ENCODE measurements at regions not wholly inside any gene's neighbourhood (a gene's known extent, or its start where the extent isn't known, plus 50 kb on each side); places are given as distances from the start of the nearest gene placed in this dataset.
A peak's percentile ranks its signal among the peaks of the same experiment; 100 is the strongest.

DNA sequence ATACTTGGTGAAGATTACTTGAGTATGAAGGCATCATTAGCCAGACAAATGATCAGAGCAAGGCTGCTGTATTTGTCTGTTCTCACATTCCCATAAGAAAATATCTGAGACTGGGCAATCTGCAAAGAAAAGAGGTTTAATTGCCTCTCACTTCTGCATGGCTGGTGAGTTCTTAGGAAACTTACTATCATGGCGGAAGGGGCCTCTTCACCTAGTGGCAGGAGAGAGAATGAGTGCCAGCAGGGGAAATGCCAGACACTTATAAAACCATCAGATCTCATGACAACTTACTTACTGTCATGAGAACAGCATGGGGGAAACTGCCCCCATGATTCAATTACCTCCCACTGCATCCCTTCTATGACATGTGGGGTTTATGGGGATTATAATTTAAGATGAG, 452.3 kb downstream of the GALR1 start:
- Histone ChIP-seq H3K27ac (ENCODE audit: low read length) (no peak overlapping the region), H3K36me3 (replicated peaks; ENCODE audit: low read depth, low read length) (no peaks in the 10 kb centered on the region), H3K27me3 (ENCODE audit: low read depth, low read length) (no peaks in the 10 kb centered on the region), H4K20me1 (ENCODE audit: insufficient read depth, low read length) (no peaks in the 10 kb centered on the region), H3K4me3 (ENCODE audit: low read length) (no peak overlapping the region), H3K9me3 (ENCODE audit: insufficient read depth, low read length) (no peaks in the 10 kb centered on the region), H3K9ac (ENCODE audit: low read length) (no peak overlapping the region), H3K79me2 (ENCODE audit: low read length) (no peaks in the 10 kb centered on the region), H3K4me2 (ENCODE audit: low read length) (no peak overlapping the region), H3K4me1 (ENCODE audit: low read length) (no peaks in the 10 kb centered on the region), H2AFZ (ENCODE audit: low read depth, low read length) (no peak overlapping the region)
- TF ChIP-seq, protein P1, sequence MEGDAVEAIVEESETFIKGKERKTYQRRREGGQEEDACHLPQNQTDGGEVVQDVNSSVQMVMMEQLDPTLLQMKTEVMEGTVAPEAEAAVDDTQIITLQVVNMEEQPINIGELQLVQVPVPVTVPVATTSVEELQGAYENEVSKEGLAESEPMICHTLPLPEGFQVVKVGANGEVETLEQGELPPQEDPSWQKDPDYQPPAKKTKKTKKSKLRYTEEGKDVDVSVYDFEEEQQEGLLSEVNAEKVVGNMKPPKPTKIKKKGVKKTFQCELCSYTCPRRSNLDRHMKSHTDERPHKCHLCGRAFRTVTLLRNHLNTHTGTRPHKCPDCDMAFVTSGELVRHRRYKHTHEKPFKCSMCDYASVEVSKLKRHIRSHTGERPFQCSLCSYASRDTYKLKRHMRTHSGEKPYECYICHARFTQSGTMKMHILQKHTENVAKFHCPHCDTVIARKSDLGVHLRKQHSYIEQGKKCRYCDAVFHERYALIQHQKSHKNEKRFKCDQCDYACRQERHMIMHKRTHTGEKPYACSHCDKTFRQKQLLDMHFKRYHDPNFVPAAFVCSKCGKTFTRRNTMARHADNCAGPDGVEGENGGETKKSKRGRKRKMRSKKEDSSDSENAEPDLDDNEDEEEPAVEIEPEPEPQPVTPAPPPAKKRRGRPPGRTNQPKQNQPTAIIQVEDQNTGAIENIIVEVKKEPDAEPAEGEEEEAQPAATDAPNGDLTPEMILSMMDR (IDR thresholded peaks at IDR 0.05; ENCODE audit: low read depth, low read length), result no peak
- TF ChIP-seq EZH2phosphoT487 (IDR thresholded peaks at IDR 0.05; ENCODE audit: low read depth), result no peak

DNA sequence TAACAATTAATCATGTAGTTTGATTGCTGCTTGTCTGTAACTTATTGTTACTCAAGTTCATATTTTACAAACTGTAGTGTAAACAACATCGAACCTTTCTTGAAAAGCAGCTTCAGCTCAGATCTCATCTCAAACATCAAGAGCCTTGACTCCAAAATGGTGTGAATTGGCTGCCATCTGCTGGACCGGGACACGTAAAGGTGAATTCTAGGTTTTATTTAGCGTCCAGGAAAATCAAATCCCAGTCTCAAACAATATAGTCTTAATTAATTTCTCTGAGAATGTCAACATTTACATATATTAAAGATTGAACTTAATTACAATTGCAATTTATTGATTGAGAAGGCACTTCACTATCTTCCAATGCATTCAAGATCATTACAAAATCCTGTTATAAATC, 453.0 kb downstream of the GALR1 start:
- Histone ChIP-seq H3K27ac (ENCODE audit: low read length) (no peak overlapping the region), H3K4me2 (ENCODE audit: low read length) (no peak overlapping the region), H3K4me3 (ENCODE audit: low read length) (no peak overlapping the region), H2AFZ (ENCODE audit: low read depth, low read length) (no peak overlapping the region), H3K9ac (ENCODE audit: low read length) (no peak overlapping the region), H3K4me1 (ENCODE audit: low read length) (no peaks in the 10 kb centered on the region), H3K36me3 (replicated peaks; ENCODE audit: low read depth, low read length) (no peaks in the 10 kb centered on the region), H3K9me3 (ENCODE audit: insufficient read depth, low read length) (no peaks in the 10 kb centered on the region), H4K20me1 (ENCODE audit: insufficient read depth, low read length) (no peaks in the 10 kb centered on the region), H3K27me3 (ENCODE audit: low read depth, low read length) (no peaks in the 10 kb centered on the region), H3K79me2 (ENCODE audit: low read length) (no peaks in the 10 kb centered on the region)
- TF ChIP-seq, protein P1 (IDR thresholded peaks at IDR 0.05; ENCODE audit: low read depth, low read length), result peak; percentile 41
- TF ChIP-seq EZH2phosphoT487 (IDR thresholded peaks at IDR 0.05; ENCODE audit: low read depth), result no peak

DNA sequence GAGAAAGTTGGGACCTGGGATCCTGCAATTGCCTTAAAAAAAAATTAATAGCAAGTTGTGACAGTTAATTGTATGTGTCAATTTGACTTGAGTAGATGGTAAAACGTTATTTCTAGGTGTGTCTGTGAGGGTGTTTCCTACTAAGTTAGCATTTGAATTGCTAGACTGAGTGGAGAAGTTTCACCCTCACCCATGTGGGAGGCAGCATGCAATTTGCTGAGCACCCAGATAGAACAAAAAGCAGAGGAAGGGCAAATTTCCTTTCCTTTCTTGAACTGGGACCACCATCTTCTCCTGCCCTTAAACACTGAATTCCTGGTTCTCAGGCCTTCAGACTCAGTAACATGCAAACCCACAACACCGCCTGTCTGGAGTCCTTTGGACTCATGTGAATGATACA, 455.7 kb downstream of the GALR1 start:
- Histone ChIP-seq H3K36me3 (replicated peaks; ENCODE audit: low read depth, low read length) (no peaks in the 10 kb centered on the region), H3K9ac (ENCODE audit: low read length) (no peak overlapping the region), H3K27ac (ENCODE audit: low read length) (no peak overlapping the region), H3K9me3 (ENCODE audit: insufficient read depth, low read length) (no peaks in the 10 kb centered on the region), H4K20me1 (ENCODE audit: insufficient read depth, low read length) (no peaks in the 10 kb centered on the region), H3K4me1 (ENCODE audit: low read length) (no peaks in the 10 kb centered on the region), H3K4me2 (ENCODE audit: low read length) (no peak overlapping the region), H3K79me2 (ENCODE audit: low read length) (no peaks in the 10 kb centered on the region), H3K4me3 (ENCODE audit: low read length) (no peak overlapping the region), H2AFZ (ENCODE audit: low read depth, low read length) (no peak overlapping the region), H3K27me3 (ENCODE audit: low read depth, low read length) (no peaks in the 10 kb centered on the region)
- TF ChIP-seq EZH2phosphoT487 (IDR thresholded peaks at IDR 0.05; ENCODE audit: low read depth), result no peak
- TF ChIP-seq, protein P1 (IDR thresholded peaks at IDR 0.05; ENCODE audit: low read depth, low read length), result no peak

DNA sequence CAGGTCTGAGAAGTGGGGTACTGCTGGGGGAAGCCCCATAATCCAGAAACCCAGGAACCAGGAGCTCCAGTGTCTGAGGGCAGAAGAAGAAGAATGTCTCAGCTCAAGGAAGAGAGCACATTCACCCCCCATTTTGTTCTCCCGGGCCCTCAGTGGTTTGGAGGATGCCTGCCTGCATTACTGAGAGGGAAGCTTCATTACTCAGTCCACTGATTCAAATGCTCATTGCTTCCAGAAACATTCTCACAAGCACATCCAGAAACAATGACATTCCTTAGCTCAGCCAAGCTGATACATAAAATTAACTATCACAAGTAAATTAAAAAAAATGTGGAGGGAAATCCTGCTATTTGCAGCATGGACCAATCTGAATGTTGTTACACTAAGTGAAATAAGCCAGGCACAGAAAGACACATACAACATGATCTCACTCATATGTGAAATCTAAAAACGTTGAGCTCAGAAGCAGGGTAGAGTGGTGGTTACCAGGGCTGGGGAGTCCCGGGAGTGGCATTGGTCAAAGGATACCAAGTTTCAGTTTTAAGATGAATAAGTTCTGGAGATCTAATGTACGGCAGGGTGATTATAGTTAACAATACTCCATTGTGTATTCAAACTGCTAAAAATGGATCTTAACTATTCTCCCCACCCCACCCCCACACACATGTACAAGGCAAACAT, 459.3 kb downstream of the GALR1 start:
- Histone ChIP-seq H3K9me3 (ENCODE audit: insufficient read depth, low read length) (no peaks in the 10 kb centered on the region), H4K20me1 (ENCODE audit: insufficient read depth, low read length) (no peaks in the 10 kb centered on the region), H3K9ac (ENCODE audit: low read length) (no peak overlapping the region), H3K36me3 (replicated peaks; ENCODE audit: low read depth, low read length) (no peaks in the 10 kb centered on the region), H3K4me1 (ENCODE audit: low read length) (no peaks in the 10 kb centered on the region), H3K79me2 (ENCODE audit: low read length) (no peaks in the 10 kb centered on the region), H3K27me3 (ENCODE audit: low read depth, low read length) (peaks cover 4% of the 10 kb centered on the region; the same call in 1 of the 2 replicates), H3K27ac (ENCODE audit: low read length) (no peak overlapping the region), H3K4me3 (ENCODE audit: low read length) (no peak overlapping the region), H2AFZ (ENCODE audit: low read depth, low read length) (no peak overlapping the region), H3K4me2 (ENCODE audit: low read length) (no peak overlapping the region)
- TF ChIP-seq, protein P1 (IDR thresholded peaks at IDR 0.05; ENCODE audit: low read depth, low read length), result no peak
- TF ChIP-seq EZH2phosphoT487 (IDR thresholded peaks at IDR 0.05; ENCODE audit: low read depth), result no peak
